ENCODE measurements at regions not wholly inside any gene's neighbourhood (a gene's known extent, or its start where the extent isn't known, plus 50 kb on each side); places are given as distances from the start of the nearest gene placed in this dataset.

- TF ChIP-seq, protein P1, sequence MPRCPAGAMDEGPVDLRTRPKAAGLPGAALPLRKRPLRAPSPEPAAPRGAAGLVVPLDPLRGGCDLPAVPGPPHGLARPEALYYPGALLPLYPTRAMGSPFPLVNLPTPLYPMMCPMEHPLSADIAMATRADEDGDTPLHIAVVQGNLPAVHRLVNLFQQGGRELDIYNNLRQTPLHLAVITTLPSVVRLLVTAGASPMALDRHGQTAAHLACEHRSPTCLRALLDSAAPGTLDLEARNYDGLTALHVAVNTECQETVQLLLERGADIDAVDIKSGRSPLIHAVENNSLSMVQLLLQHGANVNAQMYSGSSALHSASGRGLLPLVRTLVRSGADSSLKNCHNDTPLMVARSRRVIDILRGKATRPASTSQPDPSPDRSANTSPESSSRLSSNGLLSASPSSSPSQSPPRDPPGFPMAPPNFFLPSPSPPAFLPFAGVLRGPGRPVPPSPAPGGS (CRISPR knock-in tag; IDR thresholded peaks at IDR 0.05) = no peak
- TF ChIP-seq ZNF605 (CRISPR knock-in tag; IDR thresholded peaks at IDR 0.05) (no peak), EEA1 (CRISPR knock-in tag; IDR thresholded peaks at IDR 0.05; ENCODE audit: borderline replicate concordance) (no peak)
Observed at GRCh38 chr2:5587766-5588165, 104.4 kb upstream of the SOX11 start (continued).

- TF ChIP-seq ZNF414 (CRISPR knock-in tag; IDR thresholded peaks at IDR 0.05) (no peak), CBFB (CRISPR knock-in tag; IDR thresholded peaks at IDR 0.05) (no peak)
- no peak overlapping the region for H3K4me2 ChIP-seq (ENCODE audit: low read depth, low read length)
- intact Hi-C loops (cut with micrococcal nuclease; ENCODE audit: unreplicated experiment) = no loop called here
- no peaks in the 10 kb centered on the region for H3K79me2 ChIP-seq (ENCODE audit: insufficient read depth, low read length)
- no peak for DNase-seq (ENCODE audit: low spot score)
- no peak overlapping the region for H3K4me3 ChIP-seq (replicated peaks in 1 of 3; ENCODE audit: insufficient read depth in 1 of 3, low read depth in 2 of 3, low read length in 3 of 3)
- no peaks in the 10 kb centered on the region for H3K27me3 ChIP-seq (ENCODE audit: control insufficient read depth in 1 of 2, insufficient read depth in 2 of 2, low read length in 2 of 2)
- peaks cover 72% of the 10 kb centered on the region for H3K9me3 ChIP-seq (ENCODE audit: low read length)
- no peak for ATAC-seq
- H2AFZ ChIP-seq (ENCODE audit: low read length) = no peak overlapping the region
- POLR2A ChIA-PET = no interaction called here
- CTCF ChIA-PET (ENCODE audit: low intra/inter-chr PET ratio, low total read pairs) = no interaction called here
- BruUV-seq (replicated peaks) = no TSS peak
- no peak for FAIRE-seq
- no peaks in the 10 kb centered on the region for H3K36me3 ChIP-seq (replicated peaks in 1 of 2; ENCODE audit: control insufficient read depth in 1 of 2, insufficient read depth in 2 of 2, low read length in 2 of 2)
- WGBS (ENCODE audit: low lambda C conversion rate) = 8% methylated on average over 1 of the region's 1 CpG
- in situ Hi-C loops (cut with HindIII; ENCODE audit: extremely low pct_ligation_motif_present, low pct_unique_long_range_greater_than_20kb) = no loop called here
- no peak overlapping the region for H3K9ac ChIP-seq (ENCODE audit: insufficient read depth, low read depth, low read length)
- no peaks in the 10 kb centered on the region for H4K20me1 ChIP-seq (ENCODE audit: insufficient read depth, low read length)
- no peaks in the 10 kb centered on the region for H3K4me1 ChIP-seq (ENCODE audit: insufficient read depth, low read length)
- H3K27ac ChIP-seq (ENCODE audit: extremely low read length, insufficient read depth, low read length) = no peak overlapping the region
Observed at GRCh38 chr2:5588601-5589000, 103.6 kb upstream of the SOX11 start.

- FAIRE-seq (no peak), DNase-seq (ENCODE audit: low spot score) (no peak), ATAC-seq (no peak)
- ChIA-PET POLR2A (no interaction called here), CTCF (ENCODE audit: low intra/inter-chr PET ratio, low total read pairs) (no interaction called here)
- 4% methylated on average over 6 of the region's 6 CpGs for WGBS (ENCODE audit: low lambda C conversion rate)
- H3K4me2 ChIP-seq (ENCODE audit: low read depth, low read length) = no peak overlapping the region
- H2AFZ ChIP-seq (ENCODE audit: low read length) = no peak overlapping the region
- H4K20me1 ChIP-seq (ENCODE audit: insufficient read depth, low read length) = no peaks in the 10 kb centered on the region
- H3K4me3 ChIP-seq (replicated peaks in 1 of 3; ENCODE audit: insufficient read depth in 1 of 3, low read depth in 2 of 3, low read length in 3 of 3) = no peak overlapping the region
- no peaks in the 10 kb centered on the region for H3K36me3 ChIP-seq (replicated peaks in 1 of 2; ENCODE audit: control insufficient read depth in 1 of 2, insufficient read depth in 2 of 2, low read length in 2 of 2)
- H3K27me3 ChIP-seq (ENCODE audit: control insufficient read depth in 1 of 2, insufficient read depth in 2 of 2, low read length in 2 of 2) = no peaks in the 10 kb centered on the region
- H3K79me2 ChIP-seq (ENCODE audit: insufficient read depth, low read length) = no peaks in the 10 kb centered on the region
- no peak overlapping the region for H3K27ac ChIP-seq (ENCODE audit: extremely low read length, insufficient read depth, low read length)
- BruUV-seq (replicated peaks) = no TSS peak
- no peaks in the 10 kb centered on the region for H3K4me1 ChIP-seq (ENCODE audit: insufficient read depth, low read length)
- intact Hi-C loops (cut with micrococcal nuclease; ENCODE audit: unreplicated experiment) = no loop called here
- no peak overlapping the region for H3K9ac ChIP-seq (ENCODE audit: insufficient read depth, low read depth, low read length)
- in situ Hi-C loops (cut with HindIII; ENCODE audit: extremely low pct_ligation_motif_present, low pct_unique_long_range_greater_than_20kb) = no loop called here
- H3K9me3 ChIP-seq (ENCODE audit: low read length) = peaks cover 78% of the 10 kb centered on the region
- no peak for TF ChIP-seq E2F1 (CRISPR knock-in tag; IDR thresholded peaks at IDR 0.05)
- no peak for TF ChIP-seq ATF6 (CRISPR knock-in tag; conservative IDR thresholded peaks at IDR 0.05)
- no peak for TF ChIP-seq CBFB (CRISPR knock-in tag; IDR thresholded peaks at IDR 0.05)
- TF ChIP-seq MXD1 (CRISPR knock-in tag; IDR thresholded peaks at IDR 0.05) = no peak
- no peak for TF ChIP-seq ZNF367 (CRISPR knock-in tag; IDR thresholded peaks at IDR 0.05; ENCODE audit: borderline replicate concordance)
- no peak for TF ChIP-seq POLR2A (IDR thresholded peaks at IDR 0.05; ENCODE audit: insufficient read depth in 1 of 2, low read depth in 2 of 2, low read length in 2 of 2)
- no peak for TF ChIP-seq SMC3 (IDR thresholded peaks at IDR 0.05; ENCODE audit: low read length)
Observed at GRCh38 chr2:5589183-5589582, 103.0 kb upstream of the SOX11 start.
